Esophagus muscularis mucosa (tissue), 3 donors: ENCODE measurements at regions not wholly inside any gene's neighbourhood (a gene's known extent, or its start where the extent isn't known, plus 50 kb on each side); places are given as distances from the start of the nearest gene placed in this dataset.

Experiments
- POLR2AphosphoS5 ChIP-seq, 2 donors: sonication (generic); formaldehyde crosslinking; IDR thresholded peaks; one replicate each; pipeline ENCODE4 v1.6.1; 2017; ENCODE audit warnings: antibody characterized with exemption in 2 of 2
- TF ChIP-seq, protein P1 (sequence below), 3 experiments: fragments of 200-600 bp in 2 of 3; fragments of 450-650 bp in 1 of 3; sonication (generic) in 2 of 3; IDR thresholded peaks; one replicate each; pipeline ENCODE4 v1.5.1; 2017 to 2019; ENCODE audit warnings: antibody characterized with exemption in 3 of 3, mild to moderate bottlenecking in 2 of 3, moderate library complexity in 1 of 3

DNA sequence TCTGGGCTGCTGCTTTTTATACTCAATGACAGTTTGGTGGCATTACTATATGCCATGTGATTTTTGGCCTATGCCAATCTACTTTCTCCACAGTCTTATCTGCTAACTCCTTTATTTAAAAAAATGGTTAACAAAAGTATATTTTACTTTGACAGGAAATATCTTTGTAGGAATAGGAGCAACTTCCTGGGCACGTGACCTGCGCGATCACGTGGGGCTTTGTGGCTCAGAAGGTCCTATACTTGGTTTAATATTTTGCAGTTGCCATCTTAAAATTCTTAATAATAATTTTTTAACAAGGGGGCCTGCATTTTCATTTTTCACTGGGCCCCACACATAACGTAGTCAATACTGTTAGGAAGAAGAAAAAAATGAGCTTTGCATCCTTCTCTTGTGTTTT is 249.7 kb downstream of the ACTR3 start:
- TF ChIP-seq, protein P1, sequence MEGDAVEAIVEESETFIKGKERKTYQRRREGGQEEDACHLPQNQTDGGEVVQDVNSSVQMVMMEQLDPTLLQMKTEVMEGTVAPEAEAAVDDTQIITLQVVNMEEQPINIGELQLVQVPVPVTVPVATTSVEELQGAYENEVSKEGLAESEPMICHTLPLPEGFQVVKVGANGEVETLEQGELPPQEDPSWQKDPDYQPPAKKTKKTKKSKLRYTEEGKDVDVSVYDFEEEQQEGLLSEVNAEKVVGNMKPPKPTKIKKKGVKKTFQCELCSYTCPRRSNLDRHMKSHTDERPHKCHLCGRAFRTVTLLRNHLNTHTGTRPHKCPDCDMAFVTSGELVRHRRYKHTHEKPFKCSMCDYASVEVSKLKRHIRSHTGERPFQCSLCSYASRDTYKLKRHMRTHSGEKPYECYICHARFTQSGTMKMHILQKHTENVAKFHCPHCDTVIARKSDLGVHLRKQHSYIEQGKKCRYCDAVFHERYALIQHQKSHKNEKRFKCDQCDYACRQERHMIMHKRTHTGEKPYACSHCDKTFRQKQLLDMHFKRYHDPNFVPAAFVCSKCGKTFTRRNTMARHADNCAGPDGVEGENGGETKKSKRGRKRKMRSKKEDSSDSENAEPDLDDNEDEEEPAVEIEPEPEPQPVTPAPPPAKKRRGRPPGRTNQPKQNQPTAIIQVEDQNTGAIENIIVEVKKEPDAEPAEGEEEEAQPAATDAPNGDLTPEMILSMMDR (IDR thresholded peaks at IDR 0.05), result no peak
- TF ChIP-seq POLR2AphosphoS5 (IDR thresholded peaks at IDR 0.05), result no peak
